NK-92 treated with Interleukin-12 subunit alpha and Interleukin-12 subunit beta, amount 100 ng/mL, for 24 hours (cell line): ENCODE measurements at regions not wholly inside any gene's neighbourhood (a gene's known extent, or its start where the extent isn't known, plus 50 kb on each side); places are given as distances from the start of the nearest gene placed in this dataset.
"Not testable (repeated sequence)": the region's sequence is repeated elsewhere in the genome, so short reads cannot be mapped to it uniquely, and the experiment has no call there.

Experiments
- DNase-seq: peaks from one replicate; lab custom pipeline; 2025; lab: John Stamatoyannopoulos, UW

- no peak for DNase-seq
Observed at GRCh38 chr4:19514276-19515070, 737.2 kb upstream of the SLIT2 start.

DNA sequence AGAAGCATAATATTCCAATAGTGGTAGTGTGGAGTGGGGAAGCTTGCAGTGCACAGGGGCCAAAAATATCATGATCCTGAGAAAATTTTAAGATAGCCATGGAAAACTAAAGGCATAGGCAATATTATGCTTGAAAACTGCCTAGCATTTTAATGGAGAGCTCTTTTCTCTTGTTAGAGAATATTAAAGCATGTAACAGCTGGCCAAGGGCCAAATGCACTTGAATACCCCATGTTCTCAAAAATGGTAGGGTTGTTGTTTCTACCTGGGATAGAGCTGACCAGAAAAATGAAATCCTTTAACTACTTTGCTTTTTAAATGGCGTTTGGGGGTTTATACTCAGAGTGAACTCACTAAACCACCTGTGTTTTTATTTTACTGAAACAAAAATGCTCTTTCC, 739.6 kb upstream of the SLIT2 start:
- no peak for DNase-seq

DNA sequence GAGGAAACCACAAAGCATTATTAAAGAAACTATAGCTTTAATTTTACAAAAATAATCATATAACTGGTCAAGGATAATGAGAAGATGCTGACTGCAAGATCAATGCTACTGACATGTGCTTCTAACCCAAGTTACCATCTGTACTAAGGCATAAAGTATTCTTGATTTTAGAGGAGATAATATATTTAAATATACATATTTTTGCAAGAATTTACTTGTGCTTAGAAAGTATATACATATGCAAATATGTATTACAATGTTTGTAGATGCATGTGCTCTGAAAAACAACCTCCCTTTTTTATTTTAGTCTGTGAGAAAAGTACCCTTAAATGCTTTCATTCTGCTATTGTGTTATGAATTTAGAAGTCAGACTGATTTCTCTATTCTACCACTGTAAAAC, 740.7 kb upstream of the SLIT2 start:
- DNase-seq, result no peak

DNA sequence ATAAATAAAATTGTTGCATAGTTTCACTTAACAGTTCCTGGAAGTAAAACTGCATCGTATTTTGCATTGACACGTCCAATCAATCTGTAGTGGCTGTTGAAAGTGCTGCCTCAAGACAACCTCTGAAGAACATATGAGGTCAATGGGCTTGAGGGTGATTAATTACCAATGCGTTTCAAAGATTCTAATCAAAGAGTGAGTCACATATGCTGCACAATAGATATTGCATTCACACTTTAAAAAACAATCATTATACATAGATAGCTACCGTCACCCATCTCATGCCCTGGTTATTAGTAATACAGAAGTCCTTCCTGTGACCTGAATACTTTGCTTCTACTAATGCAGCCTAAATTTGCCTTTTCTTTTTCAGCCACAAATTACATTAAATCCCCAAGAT, 743.3 kb upstream of the SLIT2 start:
- DNase-seq, result no peak

GRCh38 chr4:19497705-19498104, 754.0 kb upstream of the SLIT2 start:
- DNase-seq, result no peak

GRCh38 chr4:19496756-19497155, 754.9 kb upstream of the SLIT2 start:
- DNase-seq, result no peak

- no peak for DNase-seq
Observed at GRCh38 chr4:19494961-19495360, 756.7 kb upstream of the SLIT2 start.

- DNase-seq, result no peak
Observed at GRCh38 chr4:19492606-19493005, 759.1 kb upstream of the SLIT2 start.

- DNase-seq, result no peak
Observed at GRCh38 chr4:19486400-19486799, 765.3 kb upstream of the SLIT2 start.

DNA sequence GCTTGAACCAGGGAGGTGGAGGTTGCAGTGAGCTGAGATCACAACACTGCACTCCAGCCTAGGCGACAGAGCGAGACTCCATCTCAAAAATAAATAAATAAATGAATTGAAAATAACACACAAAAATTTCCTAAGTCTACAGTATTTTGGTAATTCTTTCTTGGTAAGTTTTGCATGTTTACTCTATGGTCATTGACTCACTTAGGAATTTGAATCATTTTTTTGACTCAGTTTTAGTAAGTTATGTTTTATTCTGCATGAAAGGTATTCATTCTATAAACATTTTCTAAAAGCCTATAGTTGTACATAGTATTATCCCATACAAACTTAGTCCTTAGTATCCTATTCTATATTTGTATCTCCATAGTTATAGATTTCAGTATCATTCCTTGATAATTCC, 772.9 kb upstream of the SLIT2 start:
- DNase-seq, result no peak

- DNase-seq, result no peak
Observed at GRCh38 chr4:19473569-19473968, 778.1 kb upstream of the SLIT2 start.

GRCh38 chr4:19472666-19473065, 779.0 kb upstream of the SLIT2 start:
- no peak for DNase-seq

DNA sequence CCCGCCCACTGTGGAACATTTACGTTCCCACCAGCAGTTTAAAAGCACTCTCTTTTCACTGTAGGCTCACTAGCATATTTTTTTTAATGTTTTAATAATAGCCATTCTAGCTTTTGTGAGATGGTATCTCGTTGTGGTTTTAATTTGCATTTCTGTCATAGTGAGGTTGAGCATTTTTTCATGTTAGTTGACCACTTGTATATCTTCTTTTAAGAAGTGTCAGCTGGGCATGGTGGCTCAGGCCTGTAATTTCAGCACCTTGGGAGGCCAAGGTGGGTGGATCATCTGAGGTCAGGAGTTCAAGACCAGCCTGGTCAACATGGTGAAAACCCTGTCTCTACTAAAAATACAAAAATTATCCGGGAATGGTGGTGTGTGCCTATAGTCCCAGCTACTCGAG, 781.7 kb upstream of the SLIT2 start:
- not testable (repeated sequence) for DNase-seq

DNA sequence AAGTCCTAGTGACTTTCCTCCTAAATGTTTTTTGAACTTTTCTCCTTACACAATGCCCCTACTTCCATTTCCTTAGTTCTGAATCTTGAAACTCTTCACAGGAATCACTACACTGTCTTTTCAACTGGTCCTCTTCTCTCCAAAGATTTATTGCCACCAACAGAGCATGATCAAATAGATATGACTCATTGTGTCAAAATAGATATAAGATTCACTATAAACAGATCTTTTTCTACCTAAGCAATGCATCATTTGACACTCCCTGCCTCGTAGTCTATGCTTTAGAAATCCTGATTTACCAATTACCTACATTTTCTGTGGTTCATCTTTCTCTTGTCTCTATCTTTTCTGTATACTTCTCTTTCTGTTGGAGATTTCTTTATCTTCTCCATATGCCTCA, 789.6 kb upstream of the SLIT2 start:
- no peak for DNase-seq

GRCh38 chr4:19455850-19456602, 795.7 kb upstream of the SLIT2 start:
- DNase-seq, result no peak

- DNase-seq, result no peak
Observed at GRCh38 chr4:19455196-19455595, 796.5 kb upstream of the SLIT2 start.

DNA sequence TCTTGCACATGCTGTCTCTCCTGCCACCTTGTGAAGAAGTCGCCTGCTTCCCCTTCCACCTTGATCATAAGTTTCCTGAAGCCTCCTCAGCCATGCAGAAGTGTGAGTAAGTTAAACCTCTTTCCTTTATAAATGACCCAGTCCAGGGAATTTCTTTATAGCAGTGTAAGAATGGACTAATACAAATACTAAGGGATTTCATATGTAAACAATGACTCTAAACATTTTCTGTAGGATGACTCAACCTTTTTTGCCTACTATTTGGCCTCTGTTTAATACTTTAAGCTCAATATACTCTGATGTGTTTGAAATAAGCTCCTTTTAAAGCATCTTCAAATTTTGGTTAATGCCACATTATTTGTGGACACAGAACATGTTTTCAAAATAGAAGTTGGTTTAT, 813.5 kb upstream of the SLIT2 start:
- no peak for DNase-seq

- no peak for DNase-seq
Observed at GRCh38 chr4:19437008-19437407, 814.7 kb upstream of the SLIT2 start.

GRCh38 chr4:19429684-19430083, 822.0 kb upstream of the SLIT2 start:
- DNase-seq, result no peak

DNA sequence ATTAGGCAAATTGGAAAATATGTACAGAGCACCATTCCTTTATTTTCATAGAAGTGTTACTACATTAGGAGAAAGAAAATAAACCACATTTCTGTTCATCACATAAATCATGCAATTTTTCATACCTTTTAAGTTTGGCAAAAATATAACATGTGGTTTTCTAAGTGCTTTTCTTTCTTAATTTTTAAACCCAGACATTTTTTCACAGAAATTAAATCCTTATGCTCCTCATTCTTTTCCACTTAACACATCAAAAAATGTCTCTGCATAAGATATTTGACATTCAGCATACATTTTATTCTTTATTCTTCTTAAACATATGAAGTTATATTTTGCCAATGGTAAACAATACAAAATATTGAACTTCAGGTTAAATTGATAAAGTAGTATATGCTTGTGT, 826.6 kb upstream of the SLIT2 start:
- DNase-seq, result no peak

GRCh38 chr4:19417256-19417655, 834.4 kb upstream of the SLIT2 start:
- no peak for DNase-seq

DNA sequence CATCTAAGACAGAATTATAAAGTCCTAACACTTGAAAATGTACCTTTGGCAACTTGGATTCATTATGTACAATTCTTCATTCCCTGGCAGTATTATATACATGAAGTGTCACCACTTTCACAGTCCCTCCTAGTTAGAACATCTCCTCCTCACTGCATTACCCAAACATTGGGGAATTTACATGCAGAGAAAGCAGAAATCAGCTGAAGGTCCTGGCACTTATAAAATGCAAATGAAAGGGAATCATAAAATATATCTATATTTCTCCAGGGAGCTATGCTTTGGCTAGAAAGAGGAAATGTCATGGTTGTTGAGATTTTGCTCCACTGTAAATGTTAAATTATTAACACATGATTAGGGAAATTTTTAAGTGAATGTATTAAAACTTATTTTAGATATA, 835.6 kb upstream of the SLIT2 start:
- no peak for DNase-seq

- no peak for DNase-seq
Observed at GRCh38 chr4:19408490-19408889, 843.2 kb upstream of the SLIT2 start.

DNA sequence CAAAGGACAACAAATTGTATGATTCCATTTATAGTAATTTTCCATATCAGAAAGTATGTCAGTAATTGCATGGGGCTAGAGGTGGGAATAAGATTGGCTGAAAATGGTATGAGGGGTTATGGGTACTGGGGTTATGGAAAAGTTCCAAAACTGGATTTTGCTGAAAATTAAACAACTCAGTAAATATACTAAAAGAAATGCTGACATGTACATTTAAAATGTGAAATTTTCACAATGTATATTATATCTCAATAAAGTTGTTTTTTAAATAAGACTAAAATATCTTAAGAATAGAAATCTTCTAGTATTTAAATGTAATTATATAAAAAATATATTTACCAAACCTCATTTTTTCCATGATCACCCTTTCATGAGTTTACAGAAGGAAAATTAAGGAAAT, 844.9 kb upstream of the SLIT2 start:
- no peak for DNase-seq
